ENCODE measurements at regions not wholly inside any gene's neighbourhood (a gene's known extent, or its start where the extent isn't known, plus 50 kb on each side); places are given as distances from the start of the nearest gene placed in this dataset.

DNA sequence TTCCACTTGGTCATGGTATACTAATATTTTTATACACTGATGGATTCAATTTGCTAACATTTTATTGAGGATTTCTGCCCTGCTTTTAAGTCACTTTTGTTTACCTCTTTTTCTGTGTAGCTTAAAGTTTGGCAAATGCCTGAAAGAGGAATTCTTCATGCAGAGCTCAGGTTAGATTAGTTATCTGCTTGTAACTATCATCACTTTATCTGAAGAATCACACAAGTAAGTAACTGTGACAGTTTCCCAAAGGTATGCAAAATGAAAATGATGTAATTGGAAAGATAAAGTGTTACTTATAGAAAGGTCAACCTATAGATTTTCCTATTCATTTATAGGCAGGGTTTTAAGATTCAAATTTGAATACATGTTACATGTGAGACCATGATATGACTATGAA lies 188.8 kb upstream of the ACTBL2 start:
- Histone ChIP-seq H3K27ac (no peak overlapping the region), H3K36me3 (no peaks in the 10 kb centered on the region), H3K27me3 (no peaks in the 10 kb centered on the region), H3K4me1 (no peaks in the 10 kb centered on the region), H3K4me3 (no peak overlapping the region), H3K9me3 (no peaks in the 10 kb centered on the region)
- TF ChIP-seq, protein P1, sequence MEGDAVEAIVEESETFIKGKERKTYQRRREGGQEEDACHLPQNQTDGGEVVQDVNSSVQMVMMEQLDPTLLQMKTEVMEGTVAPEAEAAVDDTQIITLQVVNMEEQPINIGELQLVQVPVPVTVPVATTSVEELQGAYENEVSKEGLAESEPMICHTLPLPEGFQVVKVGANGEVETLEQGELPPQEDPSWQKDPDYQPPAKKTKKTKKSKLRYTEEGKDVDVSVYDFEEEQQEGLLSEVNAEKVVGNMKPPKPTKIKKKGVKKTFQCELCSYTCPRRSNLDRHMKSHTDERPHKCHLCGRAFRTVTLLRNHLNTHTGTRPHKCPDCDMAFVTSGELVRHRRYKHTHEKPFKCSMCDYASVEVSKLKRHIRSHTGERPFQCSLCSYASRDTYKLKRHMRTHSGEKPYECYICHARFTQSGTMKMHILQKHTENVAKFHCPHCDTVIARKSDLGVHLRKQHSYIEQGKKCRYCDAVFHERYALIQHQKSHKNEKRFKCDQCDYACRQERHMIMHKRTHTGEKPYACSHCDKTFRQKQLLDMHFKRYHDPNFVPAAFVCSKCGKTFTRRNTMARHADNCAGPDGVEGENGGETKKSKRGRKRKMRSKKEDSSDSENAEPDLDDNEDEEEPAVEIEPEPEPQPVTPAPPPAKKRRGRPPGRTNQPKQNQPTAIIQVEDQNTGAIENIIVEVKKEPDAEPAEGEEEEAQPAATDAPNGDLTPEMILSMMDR (IDR thresholded peaks at IDR 0.05): no peak
- DNase-seq (ENCODE audit: low spot score in 2 of 2): no peak
- intact Hi-C loops (cut with DNase I): no loop called here

DNA sequence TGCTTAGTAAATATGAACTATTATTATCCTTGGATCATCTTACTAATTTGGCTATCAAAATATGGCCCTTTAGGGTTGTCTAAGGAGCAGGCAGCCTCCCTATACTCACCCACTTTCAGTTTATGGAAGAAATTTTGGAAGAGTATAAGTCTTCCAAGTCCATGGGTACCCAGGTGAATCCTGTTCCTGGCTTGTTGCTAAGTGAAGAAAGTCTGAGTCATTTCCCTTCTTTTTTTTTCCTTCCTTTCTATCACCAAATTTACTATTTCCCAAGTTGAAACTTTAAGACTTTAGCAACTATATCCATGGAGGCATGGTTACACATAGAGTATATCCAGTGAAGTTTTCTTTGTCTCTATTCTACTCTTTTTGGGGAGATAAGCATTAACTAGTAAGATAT lies 184.0 kb upstream of the ACTBL2 start:
- TF ChIP-seq, protein P1 (IDR thresholded peaks at IDR 0.05): no peak
- Histone ChIP-seq H3K27ac (no peak overlapping the region), H3K4me1 (no peaks in the 10 kb centered on the region), H3K27me3 (no peaks in the 10 kb centered on the region), H3K4me3 (no peak overlapping the region), H3K36me3 (no peaks in the 10 kb centered on the region), H3K9me3 (no peaks in the 10 kb centered on the region)
- intact Hi-C loops (cut with DNase I): no loop called here
- no peak for DNase-seq (ENCODE audit: low spot score in 2 of 2)

DNA sequence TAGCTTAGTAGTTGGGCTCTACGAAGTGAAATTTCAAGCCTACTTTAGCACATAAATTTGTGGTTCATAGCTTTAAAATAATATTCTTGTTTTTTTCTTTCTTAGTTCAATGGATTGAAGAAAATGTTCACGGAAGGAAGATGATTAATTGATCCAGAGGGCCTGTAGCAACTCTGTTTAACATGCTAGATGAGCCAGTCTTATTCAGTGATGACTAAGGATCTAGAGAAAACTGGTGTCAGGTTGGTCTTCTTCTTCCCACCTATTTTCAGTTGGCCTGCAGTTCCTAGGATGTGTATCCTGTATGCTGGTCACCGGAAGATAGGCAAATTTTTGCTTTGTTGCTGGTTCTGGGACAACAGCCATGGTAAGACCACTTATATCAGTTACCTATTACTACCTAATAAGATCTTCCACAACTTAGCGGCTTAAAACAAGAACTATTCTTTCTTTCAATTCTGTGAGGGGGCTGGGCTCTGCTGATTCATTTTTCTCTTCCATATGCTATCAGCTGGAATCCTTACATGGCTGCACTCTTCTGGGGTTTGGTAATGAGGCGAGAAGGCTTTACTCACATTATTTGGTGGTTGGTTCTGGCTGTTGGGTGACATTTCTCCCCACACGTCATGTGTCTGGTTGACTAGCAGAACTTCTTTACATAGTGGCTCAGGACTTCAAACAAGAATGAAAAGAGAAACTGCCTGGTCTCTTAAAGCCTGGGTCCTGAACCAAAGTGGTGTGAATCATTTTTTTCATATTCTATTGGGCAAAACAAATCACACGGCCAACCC lies 182.7 kb upstream of the ACTBL2 start:
- no peak overlapping the region for H3K4me3 ChIP-seq
- H3K27me3 ChIP-seq: no peaks in the 10 kb centered on the region
- H3K36me3 ChIP-seq: no peaks in the 10 kb centered on the region
- H3K27ac ChIP-seq: no peak overlapping the region
- H3K9me3 ChIP-seq: no peaks in the 10 kb centered on the region
- H3K4me1 ChIP-seq: no peaks in the 10 kb centered on the region
- intact Hi-C loops (cut with DNase I): no loop called here
- TF ChIP-seq, protein P1 (IDR thresholded peaks at IDR 0.05): no peak
- DNase-seq (ENCODE audit: low spot score in 2 of 2): no peak

DNA sequence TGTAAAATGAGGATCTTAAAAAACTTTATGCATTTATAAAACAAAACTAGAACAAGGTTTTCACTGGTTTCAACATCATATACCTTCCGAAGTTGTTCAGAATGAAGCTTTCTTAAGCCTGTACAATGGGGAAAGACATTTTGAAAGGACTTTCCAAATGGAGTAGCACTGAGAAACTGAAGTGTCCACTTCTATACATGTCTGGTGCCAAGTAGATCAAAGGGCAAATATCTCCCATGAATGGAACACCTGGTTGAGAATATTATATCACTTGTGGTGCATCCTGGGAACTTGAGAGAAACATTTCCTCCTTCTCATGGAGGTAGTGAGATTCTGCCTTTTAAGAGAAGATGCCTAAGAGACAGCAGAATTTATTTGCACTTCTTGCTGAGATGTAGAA lies 182.1 kb upstream of the ACTBL2 start:
- Histone ChIP-seq H3K36me3 (no peaks in the 10 kb centered on the region), H3K4me3 (no peak overlapping the region), H3K9me3 (no peaks in the 10 kb centered on the region), H3K27me3 (no peaks in the 10 kb centered on the region), H3K4me1 (no peaks in the 10 kb centered on the region), H3K27ac (no peak overlapping the region)
- intact Hi-C loops (cut with DNase I): no loop called here
- DNase-seq (ENCODE audit: low spot score in 2 of 2): no peak
- TF ChIP-seq, protein P1 (IDR thresholded peaks at IDR 0.05): no peak

DNA sequence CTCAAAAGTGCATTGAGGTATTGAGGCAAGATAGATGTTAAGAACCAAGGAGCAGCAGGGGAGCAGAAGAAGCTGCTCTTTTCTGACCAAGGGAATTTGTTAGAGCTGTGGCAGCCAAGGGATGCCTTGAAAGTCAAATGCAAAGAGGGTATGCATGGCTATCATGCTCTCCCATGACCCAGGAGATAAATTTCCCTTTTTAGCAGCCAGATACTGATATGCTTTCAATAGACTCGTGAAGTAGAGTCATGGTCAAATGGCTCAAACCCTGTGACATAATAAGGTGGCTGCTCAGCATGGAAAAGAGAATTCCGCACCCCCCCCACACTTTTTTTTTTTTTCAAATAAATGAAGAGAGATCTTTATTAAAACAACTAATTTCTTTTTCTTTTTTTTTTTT lies 180.9 kb upstream of the ACTBL2 start:
- Histone ChIP-seq H3K9me3 (no peaks in the 10 kb centered on the region), H3K4me1 (peaks cover 0 to under 1% of the 10 kb centered on the region in 2 donors), H3K4me3 (no peak overlapping the region), H3K36me3 (no peaks in the 10 kb centered on the region), H3K27ac (no peak overlapping the region), H3K27me3 (no peaks in the 10 kb centered on the region)
- DNase-seq (ENCODE audit: low spot score in 2 of 2): no peak
- intact Hi-C loops (cut with DNase I): no loop called here
- TF ChIP-seq, protein P1 (IDR thresholded peaks at IDR 0.05): no peak
